ENCODE measurements at regions not wholly inside any gene's neighbourhood (a gene's known extent, or its start where the extent isn't known, plus 50 kb on each side); places are given as distances from the start of the nearest gene placed in this dataset.
"Not testable (repeated sequence)": the region's sequence is repeated elsewhere in the genome, so short reads cannot be mapped to it uniquely, and the experiment has no call there.

- DNase-seq: peak; percentile 63
Measured at GRCh38 chr13:34733721-34734120, 208.3 kb upstream of the NBEA start.

- no peak for DNase-seq
Measured at GRCh38 chr13:34734932-34735331, 207.1 kb upstream of the NBEA start.

DNA sequence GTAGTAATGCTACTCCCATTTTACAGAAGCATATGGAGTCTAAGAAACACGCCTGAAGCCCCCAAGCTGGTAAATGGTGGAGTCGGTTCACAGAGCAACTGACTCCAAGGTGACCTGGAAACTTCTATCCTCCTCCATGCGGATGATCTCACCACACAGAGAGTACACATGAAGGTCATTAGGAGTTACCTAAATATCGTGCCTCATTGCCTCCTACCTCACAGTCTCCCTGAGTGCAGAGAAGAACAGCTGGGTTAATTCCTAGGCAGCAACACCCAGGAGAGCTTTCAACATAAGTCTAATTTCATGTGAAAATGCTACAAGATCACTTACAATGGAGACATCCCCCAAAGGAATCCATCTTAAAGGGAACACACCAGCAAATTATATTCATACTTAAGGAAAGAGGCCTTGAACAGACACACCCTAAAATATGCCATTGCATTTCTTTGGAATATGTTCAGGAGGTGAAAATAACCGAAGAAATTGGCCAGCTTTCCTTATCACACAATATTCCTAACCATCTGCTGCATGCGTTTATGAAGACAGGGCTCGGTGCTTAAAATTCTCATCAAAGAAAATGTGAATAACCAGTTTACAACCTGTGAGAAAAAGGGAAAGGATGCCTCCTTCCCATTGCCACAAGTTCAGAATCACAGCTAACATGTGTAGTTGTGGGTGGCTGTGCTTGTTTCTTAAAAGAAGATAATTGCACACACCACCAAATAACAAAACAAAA lies 203.6 kb upstream of the NBEA start:
- DNase-seq: no peak

GRCh38 chr13:34747056-34747455 lies 195.0 kb upstream of the NBEA start:
- not testable (repeated sequence) for DNase-seq

DNA sequence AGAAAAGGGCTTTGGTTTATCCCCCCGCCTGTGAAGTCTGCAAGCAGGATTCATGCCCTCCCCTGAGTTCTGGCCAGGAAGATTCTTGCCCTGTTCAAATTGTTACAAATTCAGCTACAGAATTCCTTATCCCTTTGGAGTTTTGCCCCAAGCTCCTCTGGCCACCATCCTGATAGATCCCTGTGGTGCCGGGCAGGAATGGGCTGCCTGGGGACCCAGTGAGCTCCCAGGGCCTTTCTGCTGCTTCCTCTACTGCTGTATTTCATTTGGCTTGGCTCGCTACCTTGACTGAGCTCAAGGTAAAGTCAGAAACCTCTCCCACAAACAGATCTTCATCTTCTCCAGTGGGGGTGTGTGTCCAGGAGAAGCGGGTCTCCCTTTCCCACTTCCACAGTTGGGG lies 194.6 kb upstream of the NBEA start:
- no peak for DNase-seq

DNA sequence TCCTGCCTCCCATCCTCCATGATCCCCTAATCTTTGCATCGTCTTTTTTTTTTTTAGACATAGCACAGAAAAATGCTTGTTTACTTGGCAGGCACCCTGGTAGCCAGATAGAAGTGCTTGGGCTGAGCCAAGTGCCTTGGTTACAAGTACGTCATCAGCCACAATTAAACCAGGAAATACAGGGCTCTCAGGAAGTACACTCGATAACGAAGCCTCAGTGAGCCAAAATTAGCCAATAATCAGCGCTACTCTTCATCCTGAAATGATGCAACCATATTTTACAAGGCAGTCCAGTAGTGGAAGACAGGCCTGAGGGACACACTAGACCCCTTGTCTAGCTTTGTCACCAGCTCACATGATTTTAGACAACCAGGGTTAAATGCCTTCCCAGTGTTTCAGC lies 194.0 kb upstream of the NBEA start:
- DNase-seq: no peak

GRCh38 chr13:34748596-34748995 lies 193.5 kb upstream of the NBEA start:
- DNase-seq: no peak

GRCh38 chr13:34749046-34749445 lies 193.0 kb upstream of the NBEA start:
- DNase-seq: no peak

DNA sequence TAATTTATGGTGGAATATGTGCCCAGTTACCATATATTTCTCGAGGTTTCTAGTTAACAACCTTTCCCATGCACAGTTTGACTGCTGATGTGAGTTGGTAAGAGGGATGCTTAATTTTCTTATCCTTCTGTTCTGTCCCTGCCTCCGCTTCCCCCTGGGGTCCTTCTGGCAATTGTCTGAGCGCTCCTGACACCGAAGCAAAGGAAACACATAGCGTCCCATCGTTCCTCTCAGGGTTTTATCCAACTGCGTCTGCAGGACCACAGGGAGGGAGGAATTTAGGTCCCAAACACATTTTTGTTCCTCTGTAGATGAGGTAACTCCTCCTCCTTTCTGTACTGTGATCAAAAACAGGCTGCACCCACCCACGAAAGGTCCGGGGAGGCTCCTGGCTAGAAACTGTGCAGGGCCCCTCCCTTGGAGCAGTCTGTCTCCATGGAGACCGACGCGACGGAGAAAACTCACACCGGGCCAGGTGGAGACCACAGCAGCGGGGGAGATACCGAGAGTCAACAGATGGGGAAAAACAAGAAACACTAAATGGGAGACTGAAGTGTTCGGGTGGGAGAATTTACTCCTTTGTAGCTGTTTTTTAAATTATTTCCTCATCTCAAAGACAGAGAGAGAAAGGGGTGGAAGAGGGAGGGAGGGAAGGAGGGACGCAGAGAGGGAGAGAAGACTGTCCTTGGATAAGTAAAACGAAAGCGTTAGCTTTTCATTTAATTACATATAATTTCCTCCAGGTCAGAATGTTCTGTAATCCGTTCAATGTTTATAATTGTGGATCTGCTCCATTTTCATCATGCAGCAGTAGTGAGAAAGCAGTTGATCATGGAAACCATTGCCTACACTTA lies 191.8 kb upstream of the NBEA start:
- no peak for DNase-seq

- DNase-seq: no peak
Measured at GRCh38 chr13:34751044-34751443, 191.0 kb upstream of the NBEA start.

DNA sequence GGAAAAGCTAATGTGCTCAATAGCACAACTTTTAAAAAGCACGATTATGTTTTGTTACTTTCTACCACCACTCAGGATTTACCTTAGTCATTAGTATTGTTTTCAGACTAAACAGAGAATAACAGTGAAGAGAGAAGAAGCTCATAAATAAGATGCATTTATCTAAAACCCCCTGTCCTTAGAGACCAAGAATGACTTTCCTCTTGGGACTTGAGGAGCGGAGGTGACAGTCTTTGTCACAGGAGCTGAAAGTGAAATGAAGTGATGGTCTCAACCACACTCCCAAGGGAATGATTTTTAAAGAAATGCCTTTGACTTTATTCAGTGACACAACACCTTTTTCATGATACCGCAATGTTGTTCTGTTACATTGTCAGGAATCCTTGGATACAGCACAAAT lies 190.6 kb upstream of the NBEA start:
- DNase-seq: no peak

DNA sequence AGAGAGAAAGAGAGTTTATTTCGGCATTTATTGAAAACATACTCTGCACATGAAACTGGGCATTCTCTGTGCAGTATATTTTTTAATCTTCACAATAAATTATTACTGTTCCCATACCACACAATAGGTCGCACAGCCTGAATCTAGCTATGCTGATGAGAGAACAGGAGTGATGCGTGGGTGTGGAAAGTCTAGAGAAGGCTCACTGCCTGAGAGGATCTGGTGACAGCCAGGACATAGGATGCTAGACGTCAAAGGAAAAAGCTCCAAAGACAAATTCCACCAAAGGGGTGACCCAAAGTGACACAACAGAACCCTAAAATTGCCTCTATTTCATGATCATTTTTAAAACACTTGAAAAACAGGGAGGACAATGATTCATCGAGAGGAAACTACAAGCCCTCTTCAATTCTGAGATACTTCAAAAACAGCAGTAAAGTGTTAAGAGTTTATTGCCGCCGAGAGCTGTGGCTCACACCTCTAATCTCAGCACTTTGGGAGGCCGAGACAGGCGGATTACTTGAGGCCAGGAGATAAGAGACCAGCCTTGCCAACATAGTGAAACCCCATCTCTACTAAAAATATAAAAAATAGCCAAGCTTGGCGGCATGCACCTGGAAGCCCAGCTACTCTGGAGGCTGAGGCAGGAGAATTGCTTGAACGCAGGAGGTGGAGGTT lies 189.6 kb upstream of the NBEA start:
- no peak for DNase-seq

GRCh38 chr13:34756136-34756535 lies 185.9 kb upstream of the NBEA start:
- no peak for DNase-seq

DNA sequence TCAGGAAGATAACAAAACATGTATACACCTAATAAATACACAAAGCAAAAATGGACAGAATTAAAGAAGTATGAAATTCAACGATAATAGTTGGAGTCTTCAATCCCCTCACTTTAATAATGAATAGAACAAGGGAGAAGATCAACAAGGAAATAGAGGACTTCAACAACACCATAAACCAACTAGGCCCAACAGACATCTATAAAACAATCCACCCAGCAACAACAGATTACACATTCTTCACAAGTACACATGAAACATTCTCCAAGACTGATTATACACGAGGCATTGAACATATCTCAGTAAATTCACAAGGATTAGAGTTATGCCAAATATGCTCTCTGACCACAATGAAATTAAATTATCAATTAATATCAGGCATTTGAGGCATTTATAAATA lies 185.5 kb upstream of the NBEA start:
- DNase-seq: no peak

DNA sequence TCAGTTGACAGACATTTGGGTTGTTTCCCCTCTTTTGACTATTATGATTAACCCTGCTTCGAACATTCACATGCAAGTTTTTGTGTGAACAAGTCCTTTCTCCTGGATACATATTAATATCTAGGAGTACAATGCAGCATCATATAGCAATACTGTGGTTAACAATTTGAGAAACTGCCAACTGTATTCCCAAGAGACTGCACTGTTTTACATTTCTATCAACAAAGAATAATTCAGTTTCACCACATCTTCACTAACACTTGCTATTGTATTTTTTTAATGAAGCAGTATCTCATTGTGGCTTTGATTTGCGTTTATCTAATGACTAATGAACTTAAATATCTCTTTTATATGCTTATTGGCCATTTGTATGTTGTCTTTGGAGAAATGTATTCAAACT lies 184.6 kb upstream of the NBEA start:
- peak; percentile 31 for DNase-seq

DNA sequence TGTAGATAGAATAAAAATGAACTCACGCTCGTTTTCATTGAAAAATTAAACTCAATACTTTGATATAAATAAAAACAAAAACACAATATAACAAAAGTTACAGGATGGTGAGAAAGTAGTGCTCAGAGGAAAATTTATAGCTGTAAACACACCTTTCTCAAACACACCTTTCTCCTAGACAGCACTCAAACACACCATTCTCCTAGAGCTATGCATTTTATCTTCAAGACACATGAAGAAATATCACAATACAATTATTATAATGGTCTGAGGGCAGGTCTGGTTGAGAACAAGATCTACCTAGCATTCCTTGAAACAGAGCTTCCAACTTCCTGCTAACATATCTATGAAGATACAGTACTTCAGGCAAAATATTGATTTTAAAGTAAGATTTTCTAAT lies 183.4 kb upstream of the NBEA start:
- no peak for DNase-seq

DNA sequence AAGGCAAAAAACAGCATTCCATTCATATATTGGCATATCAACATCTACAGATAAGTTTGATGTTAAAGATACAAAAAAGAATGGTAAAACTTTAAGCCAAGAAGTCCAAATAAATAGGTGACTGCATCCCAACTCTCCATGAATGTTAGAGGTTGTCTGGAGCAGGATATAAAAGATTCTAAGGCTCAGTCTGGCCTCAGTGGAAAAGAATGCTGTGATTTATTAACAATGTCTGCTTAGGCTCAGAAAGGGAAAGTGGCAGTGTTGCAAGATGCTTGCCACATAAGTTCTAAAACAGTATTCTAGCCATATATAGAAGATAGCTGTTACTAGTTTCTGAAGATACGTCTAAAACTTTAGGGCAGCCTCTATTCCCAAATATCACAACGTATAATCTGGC lies 179.8 kb upstream of the NBEA start:
- peak; percentile 23 for DNase-seq

GRCh38 chr13:34764246-34764645 lies 177.8 kb upstream of the NBEA start:
- DNase-seq: no peak

- DNase-seq: no peak
Measured at GRCh38 chr13:34765446-34766180, 176.5 kb upstream of the NBEA start.

- no peak for DNase-seq
Measured at GRCh38 chr13:34767778-34768177, 174.3 kb upstream of the NBEA start.

GRCh38 chr13:34772206-34772605 lies 169.9 kb upstream of the NBEA start:
- no peak for DNase-seq

- no peak for DNase-seq
Measured at GRCh38 chr13:34772881-34773280, 169.2 kb upstream of the NBEA start.

DNA sequence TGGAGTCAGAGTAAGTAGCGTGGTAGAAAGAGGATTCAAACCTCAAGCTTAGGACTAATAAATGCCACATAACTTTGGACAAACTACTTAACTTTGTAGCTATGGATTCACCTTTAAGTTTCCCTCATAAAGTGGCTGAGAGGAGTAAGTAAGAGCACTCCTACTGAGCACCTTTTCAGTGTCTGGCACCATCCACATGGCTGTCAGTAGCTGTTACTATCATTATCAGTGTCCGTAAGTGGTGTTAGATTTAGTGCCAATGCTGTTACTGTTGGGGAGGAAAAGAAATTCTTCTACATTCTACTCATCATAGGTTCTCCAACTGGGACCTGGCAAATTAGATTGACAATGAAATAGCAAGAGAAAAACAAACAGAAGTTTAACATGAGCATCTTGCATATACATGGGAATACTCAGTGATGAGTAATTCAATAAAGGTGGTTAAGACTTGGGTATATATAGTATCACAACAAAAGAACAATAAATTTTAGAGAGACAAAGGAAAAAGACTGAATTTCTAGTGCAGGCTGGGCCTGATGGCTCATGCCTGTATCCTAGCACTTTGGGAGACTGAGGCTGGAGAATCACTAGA lies 165.6 kb upstream of the NBEA start:
- DNase-seq: no peak
